ENCODE measurements at regions not wholly inside any gene's neighbourhood (a gene's known extent, or its start where the extent isn't known, plus 50 kb on each side); places are given as distances from the start of the nearest gene placed in this dataset.

DNA sequence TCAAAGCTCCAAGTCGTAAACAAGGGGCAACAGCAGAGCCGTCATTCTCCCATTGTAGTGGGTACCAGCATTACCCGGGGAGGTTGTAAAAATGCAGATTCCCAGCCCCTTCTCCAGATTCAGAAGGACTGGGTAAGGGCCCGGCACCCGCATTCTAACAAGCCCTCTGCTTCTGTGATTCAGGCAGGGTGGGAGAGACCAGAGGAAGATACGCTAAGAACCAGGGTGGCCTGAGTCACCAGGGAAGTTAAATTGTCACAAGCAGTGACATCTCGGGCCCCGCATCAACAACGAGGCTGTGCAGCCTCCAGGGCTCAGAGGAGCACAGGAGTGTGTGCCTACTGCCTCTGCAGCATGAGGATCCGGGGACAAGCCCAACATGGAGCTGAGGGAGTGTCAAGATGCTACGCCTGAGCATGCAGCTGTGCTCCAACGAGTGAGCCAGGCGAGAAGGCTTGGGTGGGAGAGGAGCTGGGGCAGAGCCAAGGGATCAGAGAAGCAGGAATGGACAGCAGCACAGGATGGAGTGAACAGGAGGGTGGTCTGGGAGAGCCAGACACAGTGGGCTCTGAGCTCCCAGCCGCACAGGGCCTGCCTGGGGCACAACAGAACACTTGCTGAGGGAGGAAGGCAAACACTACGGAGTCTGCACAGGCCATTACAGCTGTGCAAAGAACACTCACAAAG is 68.5 kb downstream of the CPN2 start:
- TF ChIP-seq, protein P1, sequence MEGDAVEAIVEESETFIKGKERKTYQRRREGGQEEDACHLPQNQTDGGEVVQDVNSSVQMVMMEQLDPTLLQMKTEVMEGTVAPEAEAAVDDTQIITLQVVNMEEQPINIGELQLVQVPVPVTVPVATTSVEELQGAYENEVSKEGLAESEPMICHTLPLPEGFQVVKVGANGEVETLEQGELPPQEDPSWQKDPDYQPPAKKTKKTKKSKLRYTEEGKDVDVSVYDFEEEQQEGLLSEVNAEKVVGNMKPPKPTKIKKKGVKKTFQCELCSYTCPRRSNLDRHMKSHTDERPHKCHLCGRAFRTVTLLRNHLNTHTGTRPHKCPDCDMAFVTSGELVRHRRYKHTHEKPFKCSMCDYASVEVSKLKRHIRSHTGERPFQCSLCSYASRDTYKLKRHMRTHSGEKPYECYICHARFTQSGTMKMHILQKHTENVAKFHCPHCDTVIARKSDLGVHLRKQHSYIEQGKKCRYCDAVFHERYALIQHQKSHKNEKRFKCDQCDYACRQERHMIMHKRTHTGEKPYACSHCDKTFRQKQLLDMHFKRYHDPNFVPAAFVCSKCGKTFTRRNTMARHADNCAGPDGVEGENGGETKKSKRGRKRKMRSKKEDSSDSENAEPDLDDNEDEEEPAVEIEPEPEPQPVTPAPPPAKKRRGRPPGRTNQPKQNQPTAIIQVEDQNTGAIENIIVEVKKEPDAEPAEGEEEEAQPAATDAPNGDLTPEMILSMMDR (IDR thresholded peaks at IDR 0.05): no peak
- Mint-ChIP-seq H3K27ac (no peak overlapping the region), H3K36me3 (ENCODE audit: low read depth) (no peaks in the 10 kb centered on the region), H3K9me3 (no peaks in the 10 kb centered on the region), H3K27me3 (peaks cover 16% of the 10 kb centered on the region), H3K4me1 (no peaks in the 10 kb centered on the region), H3K4me3 (no peak overlapping the region)
- intact Hi-C loops (cut with micrococcal nuclease): no loop called here
- ATAC-seq (ENCODE audit: low read depth) (no peak), DNase-seq (no peak)
- ChIA-PET CTCF (no interaction called here), POLR2A (no interaction called here)

DNA sequence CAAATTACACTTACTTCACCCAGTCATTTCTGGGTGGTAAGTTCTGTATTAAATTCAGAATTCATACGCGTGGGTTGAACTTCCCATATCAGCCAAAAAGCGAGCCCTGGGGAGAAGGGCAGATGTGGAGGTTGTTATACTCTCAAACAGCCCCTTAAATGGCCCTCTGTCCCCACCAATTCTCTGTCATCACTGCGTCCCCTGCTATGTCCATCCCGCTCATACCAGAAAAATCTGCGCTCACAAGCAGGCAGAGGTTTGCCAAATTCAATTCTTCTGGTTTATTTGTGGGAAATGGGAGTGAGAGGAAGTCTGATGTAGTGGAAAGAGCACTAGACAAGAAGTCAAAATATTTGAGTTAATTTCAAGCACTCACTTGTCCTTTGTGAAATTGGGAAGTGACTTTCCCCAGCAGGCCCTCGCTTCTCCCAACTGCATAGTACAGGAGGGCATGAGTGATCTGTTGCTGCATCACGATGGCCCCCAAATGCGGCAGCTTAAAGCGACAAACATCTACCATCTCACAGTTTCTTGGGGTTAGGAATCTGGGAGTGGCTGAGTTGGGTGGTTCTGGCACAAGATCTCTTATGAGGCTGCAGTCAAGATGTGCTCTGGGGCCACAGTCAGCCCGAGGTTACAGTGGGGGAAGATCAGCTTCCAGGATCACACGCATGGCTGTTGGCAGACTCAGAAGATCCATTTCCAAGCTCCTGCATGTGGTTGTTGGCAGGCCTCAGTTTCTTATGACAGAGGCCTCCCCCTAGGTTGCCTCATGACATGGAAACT is 67.7 kb downstream of the CPN2 start:
- TF ChIP-seq, protein P1 (IDR thresholded peaks at IDR 0.05): no peak
- Mint-ChIP-seq H3K9me3 (no peaks in the 10 kb centered on the region), H3K36me3 (ENCODE audit: low read depth) (no peaks in the 10 kb centered on the region), H3K4me3 (no peak overlapping the region), H3K4me1 (no peaks in the 10 kb centered on the region), H3K27me3 (peaks cover 15% of the 10 kb centered on the region), H3K27ac (no peak overlapping the region)
- intact Hi-C loops (cut with micrococcal nuclease): no loop called here
- ChIA-PET POLR2A (no interaction called here), CTCF (no interaction called here)
- no peak for ATAC-seq (ENCODE audit: low read depth)
- no peak for DNase-seq

DNA sequence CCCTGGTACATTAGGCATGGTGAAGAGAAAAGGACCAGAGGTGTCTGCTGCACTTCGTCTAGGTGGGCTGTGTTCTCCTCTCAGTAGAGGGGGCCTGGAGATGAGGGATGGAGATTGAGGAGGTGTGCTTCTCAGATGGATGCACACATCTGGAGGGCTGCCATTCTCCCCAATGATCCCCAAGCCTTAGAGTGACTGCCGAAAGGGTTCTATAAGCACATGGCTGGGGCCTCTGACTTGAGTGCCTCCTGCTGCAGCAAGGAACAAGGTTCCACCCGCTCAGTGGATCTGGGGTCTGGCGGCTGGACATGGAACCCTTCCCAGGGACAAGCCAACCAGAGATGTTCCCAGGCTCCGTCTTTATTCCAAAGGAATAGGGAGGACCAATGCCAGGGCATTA is 66.8 kb downstream of the CPN2 start:
- Mint-ChIP-seq H3K27me3 (peaks cover 13% of the 10 kb centered on the region), H3K27ac (no peak overlapping the region), H3K4me1 (no peaks in the 10 kb centered on the region), H3K36me3 (ENCODE audit: low read depth) (no peaks in the 10 kb centered on the region), H3K4me3 (no peak overlapping the region), H3K9me3 (no peaks in the 10 kb centered on the region)
- DNase-seq: no peak
- ChIA-PET CTCF (no interaction called here), POLR2A (no interaction called here)
- ATAC-seq (ENCODE audit: low read depth): no peak
- intact Hi-C loops (cut with micrococcal nuclease): no loop called here
- TF ChIP-seq, protein P1 (IDR thresholded peaks at IDR 0.05): no peak

DNA sequence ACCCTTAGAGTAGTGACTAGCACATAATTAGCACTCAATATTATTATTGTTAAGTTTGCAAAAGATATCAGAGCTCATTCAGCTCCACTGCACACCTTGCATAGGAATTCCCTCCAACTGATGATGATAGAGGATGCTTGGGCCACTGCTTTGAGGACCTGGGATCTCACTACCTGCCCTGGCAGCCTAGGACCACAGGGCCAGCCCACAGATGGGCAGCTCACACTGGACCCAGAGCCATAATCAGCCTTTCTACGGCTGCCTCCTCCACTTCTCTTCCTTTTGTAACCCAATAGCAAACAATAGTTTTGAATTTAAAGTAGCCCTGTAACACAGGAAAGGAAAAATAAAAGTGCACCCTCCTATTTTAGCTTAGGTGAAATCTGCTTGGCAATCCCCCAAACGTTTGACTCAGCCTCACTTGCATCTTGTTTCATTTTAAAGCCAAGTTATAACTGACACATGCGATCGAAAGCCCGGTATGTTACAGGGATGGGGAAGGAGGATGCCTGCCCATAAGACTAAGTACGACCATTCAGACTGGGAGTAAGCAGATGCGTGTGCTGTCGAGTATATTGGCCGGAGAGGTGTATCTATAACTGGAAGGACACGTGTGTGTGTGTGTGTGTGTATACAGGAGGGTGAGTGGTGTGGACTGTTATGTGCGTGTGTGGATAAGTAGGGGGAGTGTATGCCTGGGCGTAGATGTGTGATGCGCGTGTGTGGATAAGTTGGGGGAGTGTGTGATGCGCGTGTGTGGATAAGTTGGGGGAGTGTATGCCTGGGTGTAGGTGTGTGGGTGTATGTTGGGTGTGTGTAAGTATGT is 65.9 kb downstream of the CPN2 start:
- ChIA-PET CTCF (no interaction called here), POLR2A (no interaction called here)
- no peak for DNase-seq
- Mint-ChIP-seq H3K27me3 (peaks cover 10% of the 10 kb centered on the region), H3K9me3 (peaks cover 2% of the 10 kb centered on the region), H3K36me3 (ENCODE audit: low read depth) (peaks cover 2% of the 10 kb centered on the region), H3K4me1 (no peaks in the 10 kb centered on the region), H3K4me3 (no peak overlapping the region), H3K27ac (no peak overlapping the region)
- intact Hi-C loops (cut with micrococcal nuclease): no loop called here
- TF ChIP-seq, protein P1 (IDR thresholded peaks at IDR 0.05): no peak
- no peak for ATAC-seq (ENCODE audit: low read depth)

DNA sequence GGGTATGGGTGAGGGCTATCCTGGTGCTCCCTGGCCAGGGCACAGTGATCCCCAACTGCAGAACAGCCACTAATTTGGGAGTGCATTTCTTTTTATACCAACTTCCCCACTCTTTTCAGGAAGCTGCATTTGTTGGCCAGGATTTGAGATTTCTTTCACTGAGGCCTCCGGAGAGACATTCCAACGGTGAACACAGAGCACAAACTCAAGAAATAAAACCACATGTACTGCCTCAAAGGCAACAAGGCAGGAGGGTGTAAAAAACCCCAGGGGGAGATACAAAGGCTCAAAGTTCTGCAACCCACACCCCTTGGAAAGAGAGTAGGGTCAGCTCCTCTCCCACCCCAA is 65.3 kb downstream of the CPN2 start:
- intact Hi-C loops (cut with micrococcal nuclease): no loop called here
- no peak overlapping the region for H3K27ac Mint-ChIP-seq
- H3K27me3 Mint-ChIP-seq: peaks cover 7% of the 10 kb centered on the region
- no peak for ATAC-seq (ENCODE audit: low read depth)
- DNase-seq: no peak
- POLR2A ChIA-PET: no interaction called here
- CTCF ChIA-PET: no interaction called here
- H3K36me3 Mint-ChIP-seq (ENCODE audit: low read depth): peaks cover 2% of the 10 kb centered on the region
- H3K9me3 Mint-ChIP-seq: peaks cover 2% of the 10 kb centered on the region
- H3K4me1 Mint-ChIP-seq: no peaks in the 10 kb centered on the region
- TF ChIP-seq, protein P1 (IDR thresholded peaks at IDR 0.05): no peak
- H3K4me3 Mint-ChIP-seq: no peak overlapping the region
